Brain microvascular endothelial cell (primary cell): ENCODE measurements at regions not wholly inside any gene's neighbourhood (a gene's known extent, or its start where the extent isn't known, plus 50 kb on each side); places are given as distances from the start of the nearest gene placed in this dataset.

ENCODE experiments used
- DNase-seq: peaks from one replicate; pipeline ENCODE4 v3.0.0-alpha.2; 2020
- H3K27ac ChIP-seq: fragments of 250-450 bp; sonication (Bioruptor Pico); 2 replicates; pipeline ENCODE4 v1.5.1; 2020; ENCODE audit warnings: mild to moderate bottlenecking, moderate library complexity
- H3K27me3 ChIP-seq: fragments of 250-450 bp; sonication (Bioruptor Pico); replicated peaks from 2 replicates; pipeline ENCODE4 v1.5.1; 2020; ENCODE audit warnings: mild to moderate bottlenecking
- H3K36me3 ChIP-seq: fragments of 250-450 bp; sonication (Bioruptor Pico); replicated peaks from 2 replicates; pipeline ENCODE4 v1.5.1; 2020; ENCODE audit warnings: mild to moderate bottlenecking
- H3K4me3 ChIP-seq: 2 replicates; pipeline ENCODE4 v1.5.1; 2011; ENCODE audit warnings: low read depth, mild to moderate bottlenecking, control low read depth, low read length, moderate library complexity
- in situ Hi-C: cut with HindIII; loops from 2 replicates; pipeline ENCODE4 v1.10.0; 2017; ENCODE audit warnings: low sequenced_read_pairs, low pct_ligation_motif_present
- TF ChIP-seq, protein P1 (sequence below): IDR thresholded peaks from 2 replicates; pipeline ENCODE4 v1.5.1; 2011; ENCODE audit warnings: low read depth, mild to moderate bottlenecking, moderate library complexity, low read length, control low read depth, inconsistent platforms; ENCODE audit errors: missing control alignments

DNA sequence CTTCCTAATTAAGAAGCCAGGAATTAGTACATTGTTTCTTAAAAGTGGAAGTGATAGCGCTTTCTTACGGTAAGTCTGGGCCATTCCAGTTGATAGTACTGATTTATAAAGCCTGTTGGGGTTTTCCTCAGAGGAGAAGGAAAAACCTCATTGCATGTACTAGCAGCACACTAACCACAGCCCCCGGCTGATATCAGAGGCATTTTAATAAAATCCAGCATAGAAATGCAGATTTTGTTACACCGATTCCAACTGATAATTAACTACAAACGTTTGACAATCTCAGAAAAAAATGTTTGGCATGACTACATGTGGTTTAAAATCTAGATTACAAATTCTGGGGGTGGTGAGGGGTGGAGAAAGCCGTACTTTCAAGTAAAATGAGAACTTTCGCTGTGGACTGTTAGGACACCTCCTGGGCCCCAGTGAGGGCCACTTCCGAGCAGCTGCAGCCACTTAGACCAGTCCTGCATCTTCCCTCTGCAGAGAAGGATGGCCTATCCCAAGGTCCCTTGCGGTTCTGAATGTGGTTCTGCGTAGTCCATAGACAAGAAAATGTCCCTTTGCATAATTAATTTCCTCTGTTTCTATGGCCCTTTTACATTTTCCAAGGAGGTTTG lies 374.4 kb downstream of the NUAK1 start:
- Histone ChIP-seq H3K27ac (no peak overlapping the region), H3K4me3 (no peak overlapping the region), H3K27me3 (no peaks in the 10 kb centered on the region), H3K36me3 (no peaks in the 10 kb centered on the region)
- in situ Hi-C loops: no loop called here
- TF ChIP-seq, protein P1, sequence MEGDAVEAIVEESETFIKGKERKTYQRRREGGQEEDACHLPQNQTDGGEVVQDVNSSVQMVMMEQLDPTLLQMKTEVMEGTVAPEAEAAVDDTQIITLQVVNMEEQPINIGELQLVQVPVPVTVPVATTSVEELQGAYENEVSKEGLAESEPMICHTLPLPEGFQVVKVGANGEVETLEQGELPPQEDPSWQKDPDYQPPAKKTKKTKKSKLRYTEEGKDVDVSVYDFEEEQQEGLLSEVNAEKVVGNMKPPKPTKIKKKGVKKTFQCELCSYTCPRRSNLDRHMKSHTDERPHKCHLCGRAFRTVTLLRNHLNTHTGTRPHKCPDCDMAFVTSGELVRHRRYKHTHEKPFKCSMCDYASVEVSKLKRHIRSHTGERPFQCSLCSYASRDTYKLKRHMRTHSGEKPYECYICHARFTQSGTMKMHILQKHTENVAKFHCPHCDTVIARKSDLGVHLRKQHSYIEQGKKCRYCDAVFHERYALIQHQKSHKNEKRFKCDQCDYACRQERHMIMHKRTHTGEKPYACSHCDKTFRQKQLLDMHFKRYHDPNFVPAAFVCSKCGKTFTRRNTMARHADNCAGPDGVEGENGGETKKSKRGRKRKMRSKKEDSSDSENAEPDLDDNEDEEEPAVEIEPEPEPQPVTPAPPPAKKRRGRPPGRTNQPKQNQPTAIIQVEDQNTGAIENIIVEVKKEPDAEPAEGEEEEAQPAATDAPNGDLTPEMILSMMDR: no peak
- DNase-seq: no peak

DNA sequence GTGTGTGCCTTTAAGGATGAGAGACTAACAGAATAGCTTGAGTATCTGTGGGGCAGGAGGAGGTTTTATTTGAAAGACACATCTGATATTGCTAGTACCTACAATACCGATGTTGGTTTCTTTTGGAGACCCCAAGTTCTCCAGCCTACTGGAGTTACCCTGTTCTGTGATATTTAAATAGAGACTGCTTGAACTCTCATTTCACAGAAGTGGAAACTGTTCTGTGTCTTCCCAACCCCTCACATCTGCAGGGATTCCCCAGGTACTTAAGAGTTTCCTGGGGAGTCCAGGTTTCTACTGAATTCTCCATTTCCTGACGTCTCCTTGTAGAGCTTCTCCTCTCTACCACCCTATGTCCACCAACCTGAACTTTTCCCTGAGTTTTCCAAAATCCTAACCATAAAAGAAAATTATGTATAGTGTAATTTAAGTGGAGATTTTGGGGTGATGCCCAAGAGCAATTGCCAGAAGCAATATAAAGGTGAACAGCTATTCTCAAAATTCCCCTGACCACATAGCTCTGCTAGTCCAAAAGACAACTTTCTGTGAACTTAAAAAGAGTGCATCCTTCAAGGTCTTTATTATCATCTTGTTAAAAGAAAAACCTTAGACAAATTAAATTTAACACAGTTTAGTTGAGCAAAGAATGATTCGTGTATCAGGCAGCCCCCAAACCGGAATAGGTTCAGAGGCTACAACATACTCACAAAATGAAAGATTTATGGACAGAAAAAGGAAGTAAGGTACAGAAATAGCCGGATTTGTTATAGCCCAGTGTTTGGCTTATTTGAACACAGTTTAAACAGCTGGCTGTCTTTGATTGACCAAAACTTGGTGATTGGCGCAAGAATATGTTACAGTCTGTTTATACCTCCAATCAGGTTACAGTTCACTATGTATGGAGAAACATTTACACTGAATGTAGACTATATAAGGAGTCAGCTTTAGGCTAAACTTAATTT lies 373.4 kb downstream of the NUAK1 start:
- TF ChIP-seq, protein P1: no peak
- Histone ChIP-seq H3K27me3 (no peaks in the 10 kb centered on the region), H3K36me3 (no peaks in the 10 kb centered on the region), H3K4me3 (no peak overlapping the region), H3K27ac (no peak overlapping the region)
- in situ Hi-C loops: no loop called here
- DNase-seq: no peak

DNA sequence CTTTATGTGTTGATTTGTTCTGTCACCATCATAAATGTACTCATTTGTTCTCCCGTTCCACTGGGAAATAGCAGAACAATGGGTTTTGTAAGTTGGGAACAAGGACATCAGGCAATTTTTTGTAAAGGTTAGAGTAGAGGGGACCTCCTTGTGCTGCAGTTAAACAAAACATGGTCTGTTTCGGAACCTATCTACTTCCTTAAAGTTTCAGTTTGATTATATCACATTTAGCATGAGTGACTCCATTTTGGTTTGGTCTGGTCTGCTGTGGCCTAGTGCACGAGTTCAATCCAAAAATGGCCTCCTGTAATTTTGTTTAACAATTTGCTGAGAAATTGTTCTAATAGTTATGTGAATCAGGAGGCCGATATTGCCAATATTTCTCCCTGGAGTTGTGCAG lies 372.7 kb downstream of the NUAK1 start:
- H3K27me3 ChIP-seq: no peaks in the 10 kb centered on the region
- in situ Hi-C loops: no loop called here
- H3K4me3 ChIP-seq: no peak overlapping the region
- H3K27ac ChIP-seq: no peak overlapping the region
- TF ChIP-seq, protein P1: no peak
- no peaks in the 10 kb centered on the region for H3K36me3 ChIP-seq
- no peak for DNase-seq

DNA sequence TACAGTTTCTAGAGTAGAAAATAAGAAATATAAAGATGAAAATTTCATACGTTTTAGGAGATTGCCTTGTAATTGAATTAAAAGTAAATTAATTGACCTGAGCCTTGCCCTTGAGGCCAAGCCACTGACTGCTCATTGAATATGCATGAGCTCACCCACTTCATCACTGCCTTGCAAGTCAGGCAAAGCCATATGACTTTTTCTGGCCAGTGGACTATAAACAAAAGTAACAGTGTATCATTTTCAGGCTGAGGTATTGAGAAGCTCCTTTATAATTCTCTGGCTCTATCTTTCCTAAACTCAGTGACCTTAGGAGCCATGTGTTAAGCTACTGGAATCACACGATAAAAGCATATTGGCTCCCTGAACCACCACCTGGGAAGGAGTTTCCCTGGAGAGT lies 369.3 kb downstream of the NUAK1 start:
- H3K36me3 ChIP-seq: no peaks in the 10 kb centered on the region
- no peak overlapping the region for H3K27ac ChIP-seq
- in situ Hi-C loops: no loop called here
- H3K4me3 ChIP-seq: no peak overlapping the region
- no peaks in the 10 kb centered on the region for H3K27me3 ChIP-seq
- DNase-seq: no peak
- TF ChIP-seq, protein P1: no peak

DNA sequence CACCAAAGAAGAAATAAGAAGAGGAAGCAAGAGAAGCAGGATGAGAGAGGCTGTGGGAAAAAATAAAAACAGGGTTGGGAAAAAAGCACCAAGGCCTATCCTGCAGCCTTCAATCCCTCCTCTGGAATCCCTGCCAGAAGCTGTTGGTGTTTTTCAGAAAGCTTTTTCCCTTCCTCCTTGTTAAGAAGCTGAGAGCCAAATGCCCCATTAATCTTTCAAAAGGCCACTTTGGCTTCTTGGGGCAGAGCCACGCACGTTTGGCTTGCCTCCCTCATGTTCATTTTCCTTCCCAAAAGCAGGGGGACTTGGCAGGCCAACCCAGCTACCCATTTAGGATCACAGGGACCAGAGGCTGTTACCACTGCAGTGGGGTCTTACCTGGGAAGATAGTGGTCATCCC lies 365.3 kb downstream of the NUAK1 start:
- no peak overlapping the region for H3K27ac ChIP-seq
- in situ Hi-C loops: no loop called here
- TF ChIP-seq, protein P1: no peak
- H3K27me3 ChIP-seq: no peaks in the 10 kb centered on the region
- no peaks in the 10 kb centered on the region for H3K36me3 ChIP-seq
- no peak for DNase-seq
- no peak overlapping the region for H3K4me3 ChIP-seq
